GM18519 (cell line): ENCODE measurements at regions not wholly inside any gene's neighbourhood (a gene's known extent, or its start where the extent isn't known, plus 50 kb on each side); places are given as distances from the start of the nearest gene placed in this dataset.
"Not testable (repeated sequence)": the region's sequence is repeated elsewhere in the genome, so short reads cannot be mapped to it uniquely, and the experiment has no call there.

Experiments used
- ATAC-seq: cut with Tn5 transposase; IDR thresholded peaks from one replicate; pipeline ENCODE4 v1.9.1; 2021; ENCODE audit warnings: mild to moderate bottlenecking, moderate library complexity; ENCODE audit not compliant: unreplicated experiment, low FRiP score

DNA sequence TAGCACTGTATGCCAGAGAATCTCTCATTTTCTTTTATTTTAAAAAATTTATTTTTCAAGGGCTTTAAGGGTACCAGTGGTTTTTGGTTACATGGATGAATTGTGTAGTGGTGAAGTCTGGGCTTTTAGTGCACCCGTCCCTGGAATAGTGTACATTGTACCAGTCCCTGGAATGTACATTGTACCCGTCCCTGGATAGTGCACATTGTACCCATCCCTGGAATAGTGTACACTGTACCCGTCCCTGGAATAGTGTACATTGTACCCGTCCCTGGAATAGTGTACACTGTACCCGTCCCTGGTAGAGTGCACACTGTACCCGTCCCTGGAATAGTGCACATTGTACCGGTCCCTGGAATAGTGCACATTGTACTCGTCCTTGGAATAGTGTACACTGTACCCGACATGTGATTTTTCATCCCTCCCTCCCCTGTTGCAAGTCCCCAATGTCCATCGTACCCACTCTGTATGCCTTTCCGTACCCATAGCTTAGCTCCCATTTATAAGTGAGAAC is 56.1 kb upstream of the HELT start:
- no peak for ATAC-seq

DNA sequence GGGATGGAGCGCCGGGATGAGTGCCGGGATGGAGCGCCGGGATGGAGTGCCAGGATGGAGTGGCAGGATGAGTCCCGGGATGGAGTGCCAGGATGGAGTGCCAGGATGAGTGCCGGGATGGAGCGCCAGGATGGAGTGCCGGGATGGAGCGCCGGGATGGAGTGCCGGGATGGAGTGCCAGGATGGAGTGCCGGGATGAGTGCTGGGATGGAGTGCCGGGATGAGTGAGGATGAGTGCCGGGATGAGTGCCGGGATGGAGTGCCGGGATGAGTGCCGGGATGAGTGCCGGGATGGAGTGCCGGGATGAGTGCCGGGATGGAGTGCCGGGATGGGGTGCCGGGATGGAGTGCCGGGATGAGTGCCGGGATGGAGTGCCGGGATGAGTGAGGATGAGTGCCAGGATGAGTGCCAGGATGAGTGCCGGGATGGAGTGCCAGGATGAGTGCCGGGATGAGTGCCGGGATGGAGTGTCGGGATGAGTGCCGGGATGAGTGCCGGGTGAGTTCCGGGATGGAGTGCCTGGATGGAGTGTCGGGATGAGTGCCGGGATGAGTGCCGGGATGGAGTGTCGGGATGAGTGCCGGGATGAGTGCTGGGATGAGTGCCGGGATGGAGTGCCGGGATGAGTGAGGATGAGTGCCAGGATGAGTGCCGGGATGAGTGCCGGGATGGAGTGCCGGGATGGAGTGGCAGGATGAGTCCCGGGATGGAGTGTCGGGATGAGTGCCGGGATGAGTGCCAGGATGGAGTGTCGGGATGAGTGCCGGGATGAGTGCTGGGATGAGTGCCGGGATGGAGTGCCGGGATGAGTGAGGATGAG is 52.9 kb upstream of the HELT start:
- not testable (repeated sequence) for ATAC-seq

DNA sequence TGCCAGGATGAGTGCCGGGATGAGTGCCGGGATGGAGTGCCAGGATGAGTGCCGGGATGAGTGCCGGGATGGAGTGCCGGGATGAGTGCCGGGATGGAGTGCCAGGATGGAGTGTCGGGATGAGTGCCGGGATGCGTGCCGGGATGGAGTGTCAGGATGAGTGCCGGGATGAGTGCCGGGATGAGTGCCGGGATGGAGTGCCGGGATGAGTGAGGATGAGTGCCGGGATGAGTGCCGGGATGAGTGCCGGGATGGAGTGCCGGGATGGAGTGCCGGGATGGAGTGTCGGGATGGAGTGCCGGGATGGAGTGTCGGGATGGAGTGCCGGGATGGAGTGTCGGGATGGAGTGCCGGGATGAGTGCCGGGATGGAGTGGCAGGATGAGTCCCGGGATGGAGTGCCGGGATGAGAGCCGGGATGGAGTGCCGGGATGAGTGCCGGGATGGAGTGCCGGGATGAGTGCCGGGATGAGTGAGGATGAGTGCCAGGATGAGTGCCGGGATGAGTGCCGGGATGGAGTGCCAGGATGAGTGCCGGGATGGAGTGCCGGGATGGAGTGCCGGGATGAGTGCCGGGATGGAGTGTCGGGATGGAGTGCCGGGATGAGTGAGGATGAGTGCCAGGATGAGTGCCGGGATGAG is 52.1 kb upstream of the HELT start:
- ATAC-seq: not testable (repeated sequence)

DNA sequence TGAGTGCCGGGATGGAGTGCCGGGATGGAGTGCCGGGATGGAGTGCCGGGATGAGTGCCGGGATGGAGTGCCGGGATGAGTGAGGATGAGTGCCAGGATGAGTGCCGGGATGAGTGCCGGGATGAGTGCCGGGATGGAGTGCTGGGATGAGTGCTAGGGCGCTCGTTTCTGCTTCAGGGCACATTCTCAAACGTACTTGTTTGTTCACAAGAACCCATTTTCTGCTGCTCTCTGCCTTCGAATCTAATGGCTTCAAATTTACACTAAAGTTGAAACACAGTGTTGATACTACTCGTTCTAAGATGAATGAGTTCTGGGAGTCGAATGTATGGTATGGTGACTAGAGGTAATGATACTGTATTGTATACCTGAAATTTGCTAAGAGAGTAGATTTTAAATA is 50.6 kb upstream of the HELT start:
- ATAC-seq: not testable (repeated sequence)

DNA sequence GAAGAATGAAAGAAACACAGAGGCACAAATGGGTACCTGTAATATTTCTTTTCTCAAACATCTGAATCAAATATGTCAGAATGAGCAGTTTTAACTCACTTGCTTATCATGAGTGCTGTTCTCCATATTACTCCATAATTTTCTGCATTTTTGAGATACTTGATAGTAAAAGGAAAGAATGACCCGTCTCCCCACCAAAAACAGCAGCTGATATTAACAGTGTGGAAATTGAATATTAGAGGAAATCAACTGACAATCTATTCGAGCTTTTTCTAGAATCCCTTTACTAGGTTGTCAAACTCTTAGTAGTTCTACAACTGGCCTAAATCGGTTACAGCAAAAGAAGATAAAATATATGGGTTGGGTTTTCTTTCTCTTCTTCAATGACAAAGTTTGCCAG is 49.9 kb upstream of the HELT start:
- ATAC-seq: no peak
